G401 (cell line): ENCODE measurements at regions not wholly inside any gene's neighbourhood (a gene's known extent, or its start where the extent isn't known, plus 50 kb on each side); places are given as distances from the start of the nearest gene placed in this dataset.

Source experiments
- DNase-seq: peaks from one replicate; pipeline ENCODE4 v3.0.0-alpha.2; 2015; ENCODE audit warnings: low spot score
- in situ Hi-C: cut with HindIII; loops from 2 replicates; pipeline ENCODE4 v1.10.0; 2016; ENCODE audit warnings: low sequenced_read_pairs, mixed read lengths

DNA sequence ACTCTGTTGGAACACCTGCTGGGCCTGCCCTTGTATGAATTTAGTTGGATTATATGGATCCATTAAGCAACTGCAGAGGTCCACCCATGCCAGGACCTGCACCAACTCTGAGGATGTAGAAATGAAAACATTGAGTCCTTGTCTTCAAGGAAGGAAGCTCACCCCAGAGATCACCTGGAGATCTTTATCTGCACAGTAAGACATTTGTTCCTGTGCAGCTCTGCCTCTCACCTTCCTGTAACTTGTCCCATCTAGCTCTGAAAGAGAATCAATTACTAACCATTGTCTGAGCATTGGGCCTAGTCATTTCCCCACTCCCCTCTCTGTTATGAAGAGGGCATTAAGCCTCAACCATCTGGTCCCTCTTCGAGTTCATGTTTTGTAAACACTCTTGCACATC lies 105.2 kb upstream of the YWHAQ start:
- DNase-seq: no peak
- in situ Hi-C loops: no loop called here

DNA sequence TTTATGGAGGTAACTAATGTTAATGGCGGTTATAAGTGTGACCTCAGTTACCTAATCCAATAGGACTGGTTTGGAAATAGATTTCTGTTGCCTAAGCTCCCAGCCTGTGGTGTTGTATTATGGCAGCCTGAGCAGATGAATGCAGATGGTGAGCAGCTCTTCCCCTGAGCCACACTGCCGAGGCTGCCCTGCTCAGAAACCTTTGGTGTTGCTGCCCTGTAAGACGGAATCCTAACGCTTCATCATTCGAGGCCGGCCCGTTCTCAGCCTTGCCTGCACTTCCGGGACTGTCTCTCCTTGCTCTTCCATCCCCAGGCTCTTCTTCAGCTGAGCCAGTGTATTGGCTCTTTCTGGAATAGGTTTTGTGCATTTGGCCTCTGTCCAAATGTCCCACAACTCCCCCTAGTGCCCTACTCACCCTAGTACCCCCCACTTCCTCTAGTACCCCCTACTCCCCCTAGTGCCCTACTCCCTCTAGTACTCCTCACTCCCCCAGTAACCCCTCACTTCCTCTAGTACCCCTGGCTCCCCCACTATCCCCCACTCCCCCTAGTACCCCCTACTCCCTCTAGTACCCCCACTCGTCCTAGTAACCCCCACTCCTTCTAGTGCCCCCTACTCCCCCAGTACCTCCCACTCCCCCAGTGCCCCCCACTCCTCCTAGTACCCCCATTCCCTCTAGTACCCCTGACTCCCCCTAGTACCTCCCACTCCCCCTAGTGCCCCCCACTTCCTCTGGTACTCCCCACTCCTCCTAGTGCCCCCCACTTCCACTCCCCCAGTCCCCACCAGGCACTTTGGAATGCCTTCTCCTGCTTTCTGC lies 106.0 kb upstream of the TAF1B start:
- in situ Hi-C loops: no loop called here
- no peak for DNase-seq

- in situ Hi-C loops: no loop called here
- DNase-seq: no peak
These were observed 105.2 kb upstream of the TAF1B start for GRCh38 chr2:9738062-9738461.

GRCh38 chr2:9738535-9739496 lies 104.5 kb upstream of the TAF1B start:
- in situ Hi-C loops: no loop called here
- peak; percentile 40 for DNase-seq

DNA sequence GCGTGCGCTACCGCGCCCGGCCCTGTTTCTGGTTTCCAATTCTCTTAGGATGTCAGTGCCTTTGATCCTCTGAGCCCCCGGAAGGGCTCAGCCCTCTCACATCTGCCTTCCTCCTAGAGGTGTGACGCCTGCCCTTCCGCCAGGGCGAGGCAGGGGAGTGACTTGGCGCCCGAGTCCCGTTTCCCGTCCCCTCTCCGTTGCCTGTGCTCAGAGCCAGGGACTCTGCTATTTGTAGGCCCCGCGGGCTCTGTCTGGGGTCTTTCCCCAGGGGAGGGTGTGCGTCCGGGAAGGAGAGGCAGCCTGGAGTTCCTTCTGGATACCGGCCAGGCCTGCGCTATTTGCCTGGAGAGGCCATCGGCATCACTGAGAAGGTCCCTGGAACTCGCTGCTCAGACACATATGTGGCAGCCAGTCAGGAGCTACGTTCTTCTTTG lies 103.7 kb upstream of the TAF1B start:
- in situ Hi-C loops: no loop called here
- peak; percentile 35 for DNase-seq

GRCh38 chr2:9740382-9741073 lies 102.7 kb upstream of the TAF1B start:
- no peak for DNase-seq
- in situ Hi-C loops: no loop called here

- in situ Hi-C loops: no loop called here
- DNase-seq: no peak
These were observed 102.2 kb upstream of the TAF1B start for GRCh38 chr2:9741110-9741509.

GRCh38 chr2:9742601-9743000 lies 100.7 kb upstream of the TAF1B start:
- in situ Hi-C loops: no loop called here
- DNase-seq: no peak

- in situ Hi-C loops: no loop called here
- DNase-seq: no peak
These were observed 98.8 kb upstream of the TAF1B start for GRCh38 chr2:9744256-9745004.

GRCh38 chr2:9745153-9745899 lies 97.9 kb upstream of the TAF1B start:
- DNase-seq: no peak
- in situ Hi-C loops: no loop called here

DNA sequence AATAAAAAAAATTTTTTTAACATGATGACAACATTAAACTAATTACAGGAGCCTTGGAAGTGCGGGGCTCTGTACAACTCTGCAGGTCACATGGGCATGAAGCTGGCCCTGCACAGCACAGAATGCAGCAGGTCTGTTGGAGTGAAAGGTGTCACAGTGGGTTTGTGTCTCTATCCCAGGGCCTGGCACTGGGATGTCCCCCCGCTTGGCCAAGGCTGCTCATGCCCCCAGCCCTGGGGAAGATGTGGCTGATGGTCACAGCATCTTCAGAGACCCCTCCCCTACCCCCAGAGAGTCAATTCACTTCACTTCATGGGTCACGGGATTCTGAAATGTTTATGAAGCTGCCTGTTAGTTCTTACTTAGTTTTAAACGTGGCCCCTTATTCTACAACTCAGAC lies 95.9 kb upstream of the TAF1B start:
- no peak for DNase-seq
- in situ Hi-C loops: no loop called here

DNA sequence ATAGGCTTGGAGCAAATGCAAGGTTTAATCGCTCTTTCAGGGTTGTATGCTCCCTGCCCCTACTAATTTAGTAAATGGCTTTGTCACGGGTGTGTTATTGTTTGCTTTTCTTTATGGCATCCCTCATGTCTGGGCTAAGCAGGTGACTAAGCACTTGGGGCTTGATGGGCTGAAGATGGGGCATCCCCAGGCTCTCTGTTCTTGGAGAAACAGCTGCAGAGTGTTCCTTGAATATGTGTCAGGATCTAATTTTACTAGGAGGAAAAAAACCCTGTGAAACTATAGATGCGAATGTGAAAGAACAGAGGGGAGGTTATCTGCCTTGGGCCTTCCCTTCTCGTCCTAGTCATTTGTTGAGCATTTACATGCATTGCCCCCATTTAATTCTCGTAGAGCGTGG lies 94.7 kb upstream of the TAF1B start:
- no peak for DNase-seq

DNA sequence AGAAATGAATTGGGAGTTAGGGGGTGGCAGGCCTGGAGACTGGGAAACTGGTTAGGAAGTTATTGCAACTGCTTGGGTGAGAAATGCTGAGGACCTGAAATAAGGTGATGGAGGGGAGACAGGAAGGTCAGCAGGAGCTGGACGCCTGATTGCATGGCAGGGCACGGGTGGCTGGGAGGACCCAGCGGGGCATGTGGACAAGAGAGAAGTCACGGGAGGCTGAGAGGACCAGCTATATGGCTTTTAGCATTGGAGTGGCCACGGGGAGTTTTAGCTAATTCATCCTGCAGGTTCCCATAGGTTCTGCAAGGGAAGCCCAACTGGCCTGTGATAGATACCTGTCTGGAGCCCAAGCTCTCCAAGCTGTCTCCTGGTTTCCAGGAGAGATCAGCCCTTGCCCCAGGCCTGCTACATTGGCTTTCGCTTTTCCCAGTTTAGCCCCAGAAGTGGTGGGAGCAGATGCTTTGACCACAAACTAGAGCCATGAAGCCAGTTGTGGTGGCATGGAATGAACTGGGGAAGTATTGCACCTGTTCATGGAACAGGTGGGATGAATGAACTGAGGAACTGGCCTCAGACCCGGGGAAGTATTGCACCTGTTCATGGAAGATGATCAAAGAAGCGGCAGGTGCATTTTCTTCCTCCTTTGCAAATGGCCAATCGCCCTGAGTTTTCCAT lies 93.6 kb upstream of the TAF1B start:
- no peak for DNase-seq
- in situ Hi-C loops: no loop called here

More for the DNA sequence above, 94.7 kb upstream of the TAF1B start:
- in situ Hi-C loops: no loop called here

GRCh38 chr2:9750224-9751215 lies 92.8 kb upstream of the TAF1B start:
- no peak for DNase-seq
- in situ Hi-C loops: no loop called here

GRCh38 chr2:9751831-9752230 lies 91.4 kb upstream of the TAF1B start:
- in situ Hi-C loops: no loop called here

DNA sequence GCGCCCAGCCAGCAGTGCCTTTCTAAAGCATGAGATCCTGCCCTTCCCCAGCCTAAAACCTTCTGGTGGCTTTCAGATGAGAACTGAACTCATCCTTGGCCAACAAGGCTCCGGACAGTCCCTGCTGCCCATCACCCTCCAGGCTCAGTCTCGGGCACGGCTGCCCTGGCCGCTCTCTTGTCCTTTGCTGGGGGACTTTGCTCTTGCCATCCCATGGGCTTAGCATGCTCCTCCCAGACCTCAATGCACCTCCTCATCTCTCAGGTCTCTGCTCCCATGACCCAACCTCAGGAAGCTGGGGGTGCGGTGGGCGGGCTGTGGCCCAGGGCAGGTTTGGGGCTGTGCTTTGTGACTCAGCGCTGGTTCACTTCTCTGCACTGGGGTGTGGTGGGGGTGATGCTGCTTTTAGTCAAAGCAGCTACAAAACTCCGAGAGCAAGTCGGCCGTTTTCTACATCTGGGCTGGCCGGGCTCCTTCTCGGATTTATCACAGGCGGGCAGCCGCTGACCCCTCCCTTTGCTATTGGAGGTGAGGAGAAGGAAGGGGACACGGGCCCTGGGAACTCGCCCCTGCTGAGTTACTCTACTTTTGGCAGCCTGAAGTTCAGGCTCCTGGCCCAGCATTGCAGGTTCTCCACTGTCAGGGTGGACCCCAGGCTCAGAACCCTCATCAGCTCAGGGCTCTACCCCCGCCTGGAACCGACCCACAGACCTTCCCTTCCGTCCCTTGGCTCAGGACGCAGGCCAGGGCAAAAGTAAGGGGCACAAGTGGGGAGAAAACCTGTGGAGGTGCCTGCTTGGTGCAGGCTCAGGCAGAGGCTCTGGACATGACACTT lies 90.6 kb upstream of the TAF1B start:
- in situ Hi-C loops: no loop called here
- DNase-seq: no peak

More at GRCh38 chr2:9751831-9752230, 91.4 kb upstream of the TAF1B start:
- no peak for DNase-seq
